ENCODE measurements at regions not wholly inside any gene's neighbourhood (a gene's known extent, or its start where the extent isn't known, plus 50 kb on each side); places are given as distances from the start of the nearest gene placed in this dataset.

DNA sequence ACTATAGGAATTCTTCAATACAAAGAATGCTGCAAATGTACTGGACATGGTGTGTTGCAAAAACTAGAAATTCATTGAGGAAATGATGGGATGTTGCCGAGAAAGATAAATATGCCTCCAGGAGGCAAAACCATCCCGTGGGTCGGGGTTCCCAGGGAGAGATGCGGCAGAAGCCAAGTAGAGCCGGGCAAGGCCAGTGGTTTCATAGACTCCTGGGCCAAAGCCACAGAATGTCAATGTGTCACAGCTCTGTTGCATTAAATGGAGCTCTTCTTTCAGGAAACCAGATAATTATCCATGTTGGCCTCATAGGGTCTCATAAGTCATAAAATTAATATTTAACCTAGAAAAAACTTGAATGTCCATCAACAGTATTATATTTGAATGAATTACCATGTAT lies 419.5 kb upstream of the CDH10 start:
- Mint-ChIP-seq H3K9me3 (ENCODE audit: low read depth) (no peaks in the 10 kb centered on the region), H3K4me1 (ENCODE audit: low read depth) (no peaks in the 10 kb centered on the region), H3K4me3 (ENCODE audit: unreplicated experiment) (no peak overlapping the region), H3K36me3 (ENCODE audit: low read depth) (no peaks in the 10 kb centered on the region), H3K27me3 (ENCODE audit: low read depth) (no peaks in the 10 kb centered on the region), H3K27ac (ENCODE audit: unreplicated experiment) (no peak overlapping the region)
- TF ChIP-seq CTCF (IDR thresholded peaks at IDR 0.05): no peak
- DNase-seq (ENCODE audit: low spot score): no peak

DNA sequence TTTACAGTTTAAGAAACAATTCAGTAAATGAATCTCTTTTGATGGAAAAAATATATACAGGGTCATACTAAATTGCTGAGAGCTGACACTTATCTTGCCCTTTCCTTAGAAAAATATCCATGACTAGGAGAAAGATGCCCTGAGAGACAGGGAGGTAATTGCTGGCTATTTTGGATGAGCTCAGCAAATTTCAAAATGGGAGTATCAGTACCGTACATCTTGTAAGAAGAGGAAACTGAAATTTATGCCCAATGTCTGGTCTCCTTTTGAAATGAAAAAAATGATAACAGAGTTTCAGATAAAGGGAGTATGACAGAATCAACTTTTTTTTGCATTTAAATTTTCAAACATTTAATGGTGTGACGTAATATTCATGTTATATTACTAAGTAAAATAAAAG lies 415.8 kb upstream of the CDH10 start:
- Mint-ChIP-seq H3K4me1 (ENCODE audit: low read depth) (no peaks in the 10 kb centered on the region), H3K9me3 (ENCODE audit: low read depth) (no peaks in the 10 kb centered on the region), H3K4me3 (ENCODE audit: unreplicated experiment) (no peak overlapping the region), H3K36me3 (ENCODE audit: low read depth) (no peaks in the 10 kb centered on the region), H3K27me3 (ENCODE audit: low read depth) (no peaks in the 10 kb centered on the region), H3K27ac (ENCODE audit: unreplicated experiment) (no peak overlapping the region)
- no peak for DNase-seq (ENCODE audit: low spot score)
- TF ChIP-seq CTCF (IDR thresholded peaks at IDR 0.05): no peak

DNA sequence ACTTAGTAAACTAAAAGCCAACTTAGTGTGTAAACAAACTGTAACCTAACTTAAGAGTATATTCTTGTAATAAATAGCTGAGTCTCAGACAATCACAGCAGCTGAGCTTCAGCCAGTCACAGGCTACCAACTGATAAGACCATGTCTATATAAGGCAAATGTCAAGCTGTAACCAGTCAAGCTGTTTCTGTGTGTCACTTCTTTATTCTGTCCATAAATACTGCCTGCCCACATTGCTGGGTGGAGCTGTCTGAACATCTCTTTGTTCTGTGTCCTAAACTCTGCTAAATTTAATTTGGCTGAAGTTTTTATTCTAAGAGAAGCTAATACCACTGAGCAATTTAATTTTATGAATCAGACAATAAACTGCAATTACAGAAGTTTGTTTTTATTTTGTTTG lies 412.1 kb upstream of the CDH10 start:
- H3K9me3 Mint-ChIP-seq (ENCODE audit: low read depth): no peaks in the 10 kb centered on the region
- H3K36me3 Mint-ChIP-seq (ENCODE audit: low read depth): no peaks in the 10 kb centered on the region
- no peaks in the 10 kb centered on the region for H3K4me1 Mint-ChIP-seq (ENCODE audit: low read depth)
- no peak for TF ChIP-seq CTCF (IDR thresholded peaks at IDR 0.05)
- no peak overlapping the region for H3K27ac Mint-ChIP-seq (ENCODE audit: unreplicated experiment)
- no peak for DNase-seq (ENCODE audit: low spot score)
- H3K27me3 Mint-ChIP-seq (ENCODE audit: low read depth): no peaks in the 10 kb centered on the region
- H3K4me3 Mint-ChIP-seq (ENCODE audit: unreplicated experiment): no peak overlapping the region

DNA sequence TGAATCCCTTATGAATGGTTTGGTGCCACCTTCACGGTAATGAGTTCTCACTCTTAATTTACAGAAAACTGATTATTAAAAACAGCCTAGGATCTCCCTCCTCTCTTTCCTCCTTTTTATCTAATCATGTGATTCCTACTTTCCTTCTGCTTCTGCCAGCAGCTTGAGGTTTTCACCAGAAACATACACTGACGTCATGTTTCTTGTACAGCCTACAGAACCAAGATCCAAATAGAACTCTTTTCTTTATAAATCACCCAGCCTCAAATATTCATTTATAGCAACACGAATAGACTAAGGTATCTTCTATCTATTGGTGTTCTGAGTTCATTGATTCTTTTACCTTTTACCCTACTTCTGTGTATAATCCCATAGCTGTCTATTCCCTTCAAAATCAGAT lies 388.9 kb upstream of the CDH10 start:
- no peak for DNase-seq (ENCODE audit: low spot score)
- Mint-ChIP-seq H3K27me3 (ENCODE audit: low read depth) (no peaks in the 10 kb centered on the region), H3K27ac (ENCODE audit: unreplicated experiment) (no peak overlapping the region), H3K9me3 (ENCODE audit: low read depth) (peaks cover 4% of the 10 kb centered on the region), H3K36me3 (ENCODE audit: low read depth) (no peaks in the 10 kb centered on the region), H3K4me1 (ENCODE audit: low read depth) (no peaks in the 10 kb centered on the region), H3K4me3 (ENCODE audit: unreplicated experiment) (no peak overlapping the region)
- TF ChIP-seq CTCF (IDR thresholded peaks at IDR 0.05): no peak

DNA sequence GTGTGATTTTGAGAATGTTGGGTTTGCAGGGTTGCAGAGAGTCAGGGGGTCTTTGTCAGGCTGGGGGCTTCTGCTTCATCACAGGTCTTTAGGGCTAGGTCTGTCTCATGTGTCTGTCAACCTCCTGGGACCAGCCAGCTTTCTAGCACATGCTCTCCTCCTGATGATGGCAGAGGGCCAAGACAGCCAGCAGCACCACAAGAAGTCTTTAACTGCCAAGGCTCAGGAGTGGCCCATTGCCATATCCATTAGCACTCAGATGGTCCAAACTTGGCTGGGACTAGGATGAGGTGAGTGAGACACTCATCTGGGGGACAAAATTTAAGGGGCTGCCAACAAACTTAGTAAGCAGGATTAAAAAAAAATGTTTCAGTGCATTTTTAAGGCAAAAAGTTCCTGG lies 384.2 kb upstream of the CDH10 start:
- Mint-ChIP-seq H3K27me3 (ENCODE audit: low read depth) (no peaks in the 10 kb centered on the region), H3K4me1 (ENCODE audit: low read depth) (no peaks in the 10 kb centered on the region), H3K27ac (ENCODE audit: unreplicated experiment) (no peak overlapping the region), H3K36me3 (ENCODE audit: low read depth) (no peaks in the 10 kb centered on the region), H3K4me3 (ENCODE audit: unreplicated experiment) (no peak overlapping the region), H3K9me3 (ENCODE audit: low read depth) (peaks cover 19% of the 10 kb centered on the region)
- DNase-seq (ENCODE audit: low spot score): no peak
- no peak for TF ChIP-seq CTCF (IDR thresholded peaks at IDR 0.05)
